Liver (tissue), 8 donors: ENCODE measurements at regions not wholly inside any gene's neighbourhood (a gene's known extent, or its start where the extent isn't known, plus 50 kb on each side); places are given as distances from the start of the nearest gene placed in this dataset.

Experiments used
- DNase-seq: peaks from one replicate; pipeline ENCODE4 v3.0.0-alpha.2; 2017; ENCODE audit warnings: low spot score
- H3K27ac ChIP-seq, 2 donors: one replicate each; pipeline ENCODE4 v1.7.0; 2013; ENCODE audit warnings: inconsistent platforms in 2 of 2, low read length in 2 of 2, control low read depth in 1 of 2, low read depth in 1 of 2, mild to moderate bottlenecking in 1 of 2
- H3K27me3 ChIP-seq, 4 donors: one replicate each; pipeline versions ENCODE4 v1.6.1 to v1.7.0; 2013; ENCODE audit warnings: low read length in 3 of 4, inconsistent platforms in 1 of 4, mild to moderate bottlenecking in 1 of 4, moderate library complexity in 1 of 4; ENCODE audit not compliant: control insufficient read depth in 4 of 4, insufficient read depth in 4 of 4
- H3K36me3 ChIP-seq, 4 donors: one replicate each; pipeline versions ENCODE4 v1.6.1 to v1.7.0; 2013; ENCODE audit warnings: low read length in 3 of 4, mild to moderate bottlenecking in 3 of 4, low read depth in 1 of 4, moderate library complexity in 1 of 4; ENCODE audit not compliant: control insufficient read depth in 4 of 4, insufficient read depth in 3 of 4
- H3K4me1 ChIP-seq, 4 donors: one replicate each; pipeline versions ENCODE4 v1.6.1 to v1.7.0; 2013; ENCODE audit warnings: low read length in 3 of 4, mild to moderate bottlenecking in 3 of 4, moderate library complexity in 1 of 4; ENCODE audit not compliant: control insufficient read depth in 4 of 4, insufficient read depth in 4 of 4
- H3K4me3 ChIP-seq, 3 donors: one replicate each; pipeline versions ENCODE4 v1.6.1 to v1.7.0; 2013; ENCODE audit warnings: low read length in 3 of 3, control low read depth in 1 of 3, low read depth in 1 of 3, mild to moderate bottlenecking in 1 of 3
- H3K9ac ChIP-seq, 2 donors: one replicate each; pipeline ENCODE4 v1.7.0; 2013; ENCODE audit warnings: low read length in 2 of 2, mild to moderate bottlenecking in 2 of 2, moderate library complexity in 2 of 2, control low read depth in 1 of 2, low read depth in 1 of 2
- H3K9me3 ChIP-seq, 4 donors: one replicate each; pipeline versions ENCODE4 v1.6.1 to v1.7.0; 2013; ENCODE audit warnings: low read length in 3 of 4; ENCODE audit not compliant: control insufficient read depth in 4 of 4
- ATF3 ChIP-seq: IDR thresholded peaks from 2 replicates; pipeline ENCODE4 v1.6.1; 2016; ENCODE audit warnings: antibody characterized with exemption
- EGR1 ChIP-seq, 2 donors: IDR thresholded peaks; 2 replicates each; pipeline ENCODE4 v1.6.1; 2016 to 2018; ENCODE audit warnings: antibody characterized with exemption in 2 of 2, low read depth in 2 of 2
- FOXA1 ChIP-seq: IDR thresholded peaks from 2 replicates; pipeline ENCODE4 v1.6.1; 2016; ENCODE audit warnings: antibody characterized with exemption
- FOXA2 ChIP-seq: IDR thresholded peaks from 2 replicates; pipeline ENCODE4 v1.6.1; 2016; ENCODE audit warnings: antibody characterized with exemption
- GABPA ChIP-seq, 2 donors: IDR thresholded peaks in 1 of 2; conservative IDR thresholded peaks in 1 of 2; 2 replicates each; pipeline ENCODE4 v1.6.1; 2016; ENCODE audit warnings: antibody characterized with exemption in 2 of 2, mild to moderate bottlenecking in 1 of 2, moderate library complexity in 1 of 2
- HNF4A ChIP-seq, 2 donors: conservative IDR thresholded peaks; 2 replicates each; pipeline ENCODE4 v1.6.1; 2016; ENCODE audit warnings: antibody characterized with exemption in 2 of 2, mild to moderate bottlenecking in 2 of 2
- HNF4G ChIP-seq: IDR thresholded peaks from 2 replicates; pipeline ENCODE4 v1.6.1; 2016; ENCODE audit warnings: antibody characterized with exemption
- JUND ChIP-seq, 2 donors: IDR thresholded peaks; 2 replicates each; pipeline ENCODE4 v1.6.1; 2016; ENCODE audit warnings: antibody characterized with exemption in 2 of 2
- NR2F2 ChIP-seq: IDR thresholded peaks from 2 replicates; pipeline ENCODE4 v1.6.1; 2016; ENCODE audit warnings: antibody characterized with exemption
- REST ChIP-seq: IDR thresholded peaks from 2 replicates; pipeline ENCODE4 v1.6.1; 2016; ENCODE audit warnings: antibody characterized with exemption, mild to moderate bottlenecking
- RXRA ChIP-seq, 2 donors: IDR thresholded peaks; 2 replicates each; pipeline ENCODE4 v1.6.1; 2017 to 2018; ENCODE audit warnings: antibody characterized with exemption in 2 of 2, mild to moderate bottlenecking in 1 of 2
- SP1 ChIP-seq: IDR thresholded peaks from 2 replicates; pipeline ENCODE4 v1.6.1; 2018; ENCODE audit warnings: antibody characterized with exemption, mild to moderate bottlenecking
- TAF1 ChIP-seq: conservative IDR thresholded peaks from 2 replicates; pipeline ENCODE4 v1.6.1; 2016; ENCODE audit warnings: antibody characterized with exemption, mild to moderate bottlenecking
- YY1 ChIP-seq: IDR thresholded peaks from 2 replicates; pipeline ENCODE4 v1.6.1; 2016; ENCODE audit warnings: antibody characterized with exemption, mild to moderate bottlenecking
- ZBTB33 ChIP-seq: IDR thresholded peaks from 2 replicates; pipeline ENCODE4 v1.6.1; 2016; ENCODE audit warnings: antibody characterized with exemption
- WGBS: extraction: QIAGEN DNeasy Blood & Tissue Kit; methylation state at CpG from one replicate; pipeline ENCODE4 v1.1.7; 2013; 5-methylcytosine and 5-hydroxymethylcytosine counted together
- TF ChIP-seq, protein P1 (sequence below): fragments of 150-350 bp; IDR thresholded peaks from 2 replicates; pipeline ENCODE4 v1.5.1; 2017; ENCODE audit warnings: improper control_type of control experiment, low read depth, low read length; ENCODE audit not compliant: missing input control
- TF ChIP-seq, protein P2 (sequence below): IDR thresholded peaks from 2 replicates; pipeline ENCODE4 v1.6.1; 2016; ENCODE audit warnings: antibody characterized with exemption
- donor health status: healthy.
- donor health status: healthy.
- donor health status: healthy.
- donor health status: healthy.
- donor health status: healthy.

GRCh38 chr14:30381861-30382480 is 177.0 kb upstream of the G2E3 start:
- Histone ChIP-seq H3K9me3 (no peaks in the 10 kb centered on the region), H3K4me3 (no peak overlapping the region), H3K36me3 (no peaks in the 10 kb centered on the region), H3K27me3 (no peaks in the 10 kb centered on the region), H3K9ac (no peak overlapping the region), H3K27ac (no peak overlapping the region), H3K4me1 (no peaks in the 10 kb centered on the region)
- WGBS: 88% methylated on average over 2 of the region's 2 CpGs
- DNase-seq: no peak
- TF ChIP-seq SP1: no peak
- TF ChIP-seq, protein P1, sequence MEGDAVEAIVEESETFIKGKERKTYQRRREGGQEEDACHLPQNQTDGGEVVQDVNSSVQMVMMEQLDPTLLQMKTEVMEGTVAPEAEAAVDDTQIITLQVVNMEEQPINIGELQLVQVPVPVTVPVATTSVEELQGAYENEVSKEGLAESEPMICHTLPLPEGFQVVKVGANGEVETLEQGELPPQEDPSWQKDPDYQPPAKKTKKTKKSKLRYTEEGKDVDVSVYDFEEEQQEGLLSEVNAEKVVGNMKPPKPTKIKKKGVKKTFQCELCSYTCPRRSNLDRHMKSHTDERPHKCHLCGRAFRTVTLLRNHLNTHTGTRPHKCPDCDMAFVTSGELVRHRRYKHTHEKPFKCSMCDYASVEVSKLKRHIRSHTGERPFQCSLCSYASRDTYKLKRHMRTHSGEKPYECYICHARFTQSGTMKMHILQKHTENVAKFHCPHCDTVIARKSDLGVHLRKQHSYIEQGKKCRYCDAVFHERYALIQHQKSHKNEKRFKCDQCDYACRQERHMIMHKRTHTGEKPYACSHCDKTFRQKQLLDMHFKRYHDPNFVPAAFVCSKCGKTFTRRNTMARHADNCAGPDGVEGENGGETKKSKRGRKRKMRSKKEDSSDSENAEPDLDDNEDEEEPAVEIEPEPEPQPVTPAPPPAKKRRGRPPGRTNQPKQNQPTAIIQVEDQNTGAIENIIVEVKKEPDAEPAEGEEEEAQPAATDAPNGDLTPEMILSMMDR: no peak
- TF ChIP-seq HNF4A (conservative IDR thresholded peaks at IDR 0.05): no peak
- TF ChIP-seq HNF4G: no peak
- no peak for TF ChIP-seq JUND (IDR thresholded peaks at IDR 0.05)
- TF ChIP-seq ATF3: no peak
- no peak for TF ChIP-seq ZBTB33
- TF ChIP-seq FOXA2: no peak
- no peak for TF ChIP-seq YY1
- no peak for TF ChIP-seq FOXA1
- TF ChIP-seq RXRA (IDR thresholded peaks at IDR 0.05): no peak
- TF ChIP-seq, protein P2, sequence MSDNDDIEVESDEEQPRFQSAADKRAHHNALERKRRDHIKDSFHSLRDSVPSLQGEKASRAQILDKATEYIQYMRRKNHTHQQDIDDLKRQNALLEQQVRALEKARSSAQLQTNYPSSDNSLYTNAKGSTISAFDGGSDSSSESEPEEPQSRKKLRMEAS: no peak
- no peak for TF ChIP-seq TAF1
- TF ChIP-seq REST: no peak
- TF ChIP-seq NR2F2: no peak
- TF ChIP-seq GABPA (IDR thresholded peaks at IDR 0.05 in 1 of 2, conservative IDR thresholded peaks at IDR 0.05 in 1 of 2): no peak

- Histone ChIP-seq H3K36me3 (no peaks in the 10 kb centered on the region), H3K9me3 (no peaks in the 10 kb centered on the region), H3K9ac (no peak overlapping the region), H3K27me3 (no peaks in the 10 kb centered on the region), H3K4me3 (no peak overlapping the region), H3K27ac (no peak overlapping the region), H3K4me1 (peaks cover 0 to 2% (median 0%) of the 10 kb centered on the region in 4 donors)
- no peak for DNase-seq
- 88% methylated on average over 1 of the region's 1 CpG for WGBS
- TF ChIP-seq ATF3 (no peak), JUND (IDR thresholded peaks at IDR 0.05) (no peak), HNF4A (conservative IDR thresholded peaks at IDR 0.05) (no peak), HNF4G (no peak), ZBTB33 (no peak), NR2F2 (no peak), FOXA1 (no peak), REST (no peak), EGR1 (IDR thresholded peaks at IDR 0.05; ENCODE audit: low read depth in 2 of 2) (no peak), RXRA (IDR thresholded peaks at IDR 0.05) (no peak)
- TF ChIP-seq, protein P2: no peak
Observed at GRCh38 chr14:30385925-30386324, 173.0 kb upstream of the G2E3 start.
